ENCODE measurements at regions not wholly inside any gene's neighbourhood (a gene's known extent, or its start where the extent isn't known, plus 50 kb on each side); places are given as distances from the start of the nearest gene placed in this dataset.

DNA sequence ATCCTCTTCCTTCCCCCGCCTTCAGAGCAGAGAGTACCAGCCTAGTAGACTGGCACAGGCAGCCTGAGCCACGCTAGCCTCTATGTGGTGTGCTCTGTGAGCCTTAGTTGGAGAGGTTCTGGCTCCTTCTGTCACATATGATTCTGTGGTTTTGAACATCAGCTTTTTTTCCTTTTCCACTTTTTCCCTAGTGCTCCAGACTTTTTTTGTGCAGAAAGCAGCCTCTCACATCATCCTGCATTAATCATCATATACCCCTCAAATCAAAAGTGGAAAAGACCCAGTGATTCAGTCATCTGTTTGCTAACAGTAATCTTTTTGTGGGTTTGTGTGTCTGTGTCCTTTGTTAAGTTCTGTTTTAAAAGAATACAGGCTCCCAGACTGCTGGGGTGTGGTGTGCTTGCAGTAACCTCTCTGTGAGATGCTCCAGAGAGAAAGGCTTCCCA lies 663.9 kb upstream of the RGMB start:
- no peak for DNase-seq (ENCODE audit: extremely low read depth, insufficient read length)
- Histone ChIP-seq H3K4me3 (replicated peaks; ENCODE audit: low read depth, low read length) (no peak overlapping the region), H3K36me3 (ENCODE audit: control insufficient read depth, insufficient read depth, low read length) (no peaks in the 10 kb centered on the region), H3K27me3 (replicated peaks; ENCODE audit: control insufficient read depth, insufficient read depth, low read length) (no peaks in the 10 kb centered on the region)
- TF ChIP-seq, protein P1, sequence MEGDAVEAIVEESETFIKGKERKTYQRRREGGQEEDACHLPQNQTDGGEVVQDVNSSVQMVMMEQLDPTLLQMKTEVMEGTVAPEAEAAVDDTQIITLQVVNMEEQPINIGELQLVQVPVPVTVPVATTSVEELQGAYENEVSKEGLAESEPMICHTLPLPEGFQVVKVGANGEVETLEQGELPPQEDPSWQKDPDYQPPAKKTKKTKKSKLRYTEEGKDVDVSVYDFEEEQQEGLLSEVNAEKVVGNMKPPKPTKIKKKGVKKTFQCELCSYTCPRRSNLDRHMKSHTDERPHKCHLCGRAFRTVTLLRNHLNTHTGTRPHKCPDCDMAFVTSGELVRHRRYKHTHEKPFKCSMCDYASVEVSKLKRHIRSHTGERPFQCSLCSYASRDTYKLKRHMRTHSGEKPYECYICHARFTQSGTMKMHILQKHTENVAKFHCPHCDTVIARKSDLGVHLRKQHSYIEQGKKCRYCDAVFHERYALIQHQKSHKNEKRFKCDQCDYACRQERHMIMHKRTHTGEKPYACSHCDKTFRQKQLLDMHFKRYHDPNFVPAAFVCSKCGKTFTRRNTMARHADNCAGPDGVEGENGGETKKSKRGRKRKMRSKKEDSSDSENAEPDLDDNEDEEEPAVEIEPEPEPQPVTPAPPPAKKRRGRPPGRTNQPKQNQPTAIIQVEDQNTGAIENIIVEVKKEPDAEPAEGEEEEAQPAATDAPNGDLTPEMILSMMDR (IDR thresholded peaks at IDR 0.05; ENCODE audit: insufficient read depth, low read length, poor library complexity, severe bottlenecking) = no peak

GRCh38 chr5:98110282-98110691 lies 663.2 kb upstream of the RGMB start:
- no peaks in the 10 kb centered on the region for H3K36me3 ChIP-seq (ENCODE audit: control insufficient read depth, insufficient read depth, low read length)
- no peak for DNase-seq (ENCODE audit: extremely low read depth, insufficient read length)
- H3K27me3 ChIP-seq (replicated peaks; ENCODE audit: control insufficient read depth, insufficient read depth, low read length) = no peaks in the 10 kb centered on the region
- TF ChIP-seq, protein P1 (IDR thresholded peaks at IDR 0.05; ENCODE audit: insufficient read depth, low read length, poor library complexity, severe bottlenecking) = no peak
- H3K4me3 ChIP-seq (replicated peaks; ENCODE audit: low read depth, low read length) = no peak overlapping the region

- Histone ChIP-seq H3K36me3 (ENCODE audit: control insufficient read depth, insufficient read depth, low read length) (no peaks in the 10 kb centered on the region), H3K27me3 (replicated peaks; ENCODE audit: control insufficient read depth, insufficient read depth, low read length) (no peaks in the 10 kb centered on the region), H3K4me3 (replicated peaks; ENCODE audit: low read depth, low read length) (no peak overlapping the region)
- TF ChIP-seq, protein P1 (IDR thresholded peaks at IDR 0.05; ENCODE audit: insufficient read depth, low read length, poor library complexity, severe bottlenecking) = no peak
- DNase-seq (ENCODE audit: extremely low read depth, insufficient read length) = no peak
Measured at GRCh38 chr5:98110791-98111190, 662.7 kb upstream of the RGMB start.

DNA sequence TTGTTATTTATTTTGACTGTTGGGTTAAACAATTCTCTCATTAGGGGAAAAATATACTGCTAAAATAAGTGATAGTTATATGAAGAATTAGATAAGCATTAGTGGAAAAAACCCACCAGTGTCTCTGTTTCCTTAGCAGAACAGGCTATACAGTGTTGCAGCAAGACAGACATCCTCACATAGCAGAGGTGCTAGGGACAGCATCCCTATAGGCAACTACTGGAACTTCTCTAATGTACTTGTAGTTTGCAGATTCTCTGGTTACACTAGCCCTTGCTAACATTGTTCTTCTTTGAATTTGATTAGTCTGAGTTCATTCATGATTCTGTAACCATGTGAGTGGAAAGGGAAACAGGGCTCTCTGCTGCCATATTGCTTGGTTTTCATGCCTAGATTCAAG lies 661.8 kb upstream of the RGMB start:
- Histone ChIP-seq H3K27me3 (replicated peaks; ENCODE audit: control insufficient read depth, insufficient read depth, low read length) (no peaks in the 10 kb centered on the region), H3K36me3 (ENCODE audit: control insufficient read depth, insufficient read depth, low read length) (no peaks in the 10 kb centered on the region), H3K4me3 (replicated peaks; ENCODE audit: low read depth, low read length) (no peak overlapping the region)
- TF ChIP-seq, protein P1 (IDR thresholded peaks at IDR 0.05; ENCODE audit: insufficient read depth, low read length, poor library complexity, severe bottlenecking) = no peak
- DNase-seq (ENCODE audit: extremely low read depth, insufficient read length) = no peak

DNA sequence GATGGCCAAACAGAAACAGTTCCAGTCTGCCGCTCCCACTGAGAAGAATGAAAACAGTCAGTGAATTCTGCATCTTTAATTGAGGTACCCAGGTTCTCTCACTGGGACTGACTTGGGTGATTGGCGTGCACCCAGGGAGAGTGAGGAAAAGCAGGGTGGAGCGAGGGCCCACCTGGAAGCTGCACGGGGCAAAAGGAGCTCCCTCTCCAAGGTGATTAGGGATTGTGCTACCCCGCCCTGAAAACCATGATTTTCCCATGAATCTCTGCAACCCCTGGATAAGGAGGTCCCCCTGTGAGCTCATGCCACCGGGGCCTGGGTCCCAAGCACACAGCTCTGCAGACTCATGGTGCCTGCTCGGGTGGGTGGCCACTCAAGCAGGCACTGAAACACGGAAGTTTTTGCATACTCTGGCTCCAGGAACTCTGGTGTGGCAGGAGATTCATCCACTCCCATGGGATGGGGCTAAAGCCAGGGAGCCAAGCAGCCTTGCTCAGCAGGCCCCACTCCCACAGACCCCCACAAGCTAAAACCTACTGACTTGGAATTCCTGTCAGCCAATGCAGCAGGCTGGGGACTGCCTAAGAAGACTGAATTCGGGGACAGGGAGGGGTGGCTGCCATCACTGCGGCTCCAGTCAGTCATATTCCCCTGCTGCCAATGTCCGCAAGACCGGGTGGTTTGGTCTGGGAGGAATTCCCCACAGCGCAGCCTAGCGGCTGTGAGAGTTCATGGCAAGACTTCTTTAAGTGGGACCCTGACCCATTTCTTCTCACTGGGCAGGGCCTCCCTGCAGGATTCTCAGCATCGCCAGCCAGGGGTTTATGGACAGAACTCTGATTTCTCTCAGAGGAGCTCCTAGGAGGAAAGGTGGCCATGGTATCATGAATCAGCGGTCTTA lies 652.2 kb upstream of the RGMB start:
- TF ChIP-seq, protein P1 (IDR thresholded peaks at IDR 0.05; ENCODE audit: insufficient read depth, low read length, poor library complexity, severe bottlenecking) = peak; percentile 24

More for the DNA sequence above, 652.2 kb upstream of the RGMB start:
- DNase-seq (ENCODE audit: extremely low read depth, insufficient read length) = no peak
- Histone ChIP-seq H3K36me3 (ENCODE audit: control insufficient read depth, insufficient read depth, low read length) (no peaks in the 10 kb centered on the region), H3K27me3 (replicated peaks; ENCODE audit: control insufficient read depth, insufficient read depth, low read length) (no peaks in the 10 kb centered on the region), H3K4me3 (replicated peaks; ENCODE audit: low read depth, low read length) (no peak overlapping the region)
